Activated T-helper 17 cell treated with anti-CD3 and anti-CD28 coated beads, Interleukin-2, amount 50 U/mL, for 72 hours (primary cell): ENCODE measurements at regions not wholly inside any gene's neighbourhood (a gene's known extent, or its start where the extent isn't known, plus 50 kb on each side); places are given as distances from the start of the nearest gene placed in this dataset.
"Not testable (repeated sequence)": the region's sequence is repeated elsewhere in the genome, so short reads cannot be mapped to it uniquely, and the experiment has no call there.

Source experiments
- ATAC-seq: fragments of 150-1000 bp; cut with Tn5 transposase; replicated peaks from 2 replicates; pipeline ENCODE4 v1.10.0; 2021; ENCODE audit warnings: mild to moderate bottlenecking, moderate library complexity
- H3K27ac Mint-ChIP-seq: one replicate; pipeline ENCODE4 v1.8.0; 2022; ENCODE audit warnings: mixed read lengths
- H3K27me3 Mint-ChIP-seq: one replicate; pipeline ENCODE4 v1.8.0; 2022; ENCODE audit warnings: mixed read lengths
- H3K36me3 Mint-ChIP-seq: one replicate; pipeline ENCODE4 v1.8.0; 2022; ENCODE audit warnings: low read depth, mild to moderate bottlenecking, mixed read lengths
- H3K4me1 Mint-ChIP-seq: one replicate; pipeline ENCODE4 v1.8.0; 2022; ENCODE audit warnings: mixed read lengths
- H3K4me3 Mint-ChIP-seq: one replicate; pipeline ENCODE4 v1.8.0; 2022; ENCODE audit warnings: mild to moderate bottlenecking, mixed read lengths
- H3K9me3 Mint-ChIP-seq: one replicate; pipeline ENCODE4 v1.8.0; 2022; ENCODE audit warnings: mixed read lengths

GRCh38 chr6:6749702-6750491 is 161.4 kb downstream of the LY86 start:
- no peaks in the 10 kb centered on the region for H3K36me3 Mint-ChIP-seq
- peaks cover 5% of the 10 kb centered on the region for H3K4me1 Mint-ChIP-seq
- H3K27ac Mint-ChIP-seq = no peak overlapping the region
- H3K27me3 Mint-ChIP-seq = peaks cover 18% of the 10 kb centered on the region
- H3K9me3 Mint-ChIP-seq = no peaks in the 10 kb centered on the region
- H3K4me3 Mint-ChIP-seq = peak overlapping the region; percentile 61
- peak; percentile 97 for ATAC-seq

- Mint-ChIP-seq H3K27me3 (peaks cover 19% of the 10 kb centered on the region), H3K9me3 (no peaks in the 10 kb centered on the region), H3K4me3 (no peak overlapping the region), H3K36me3 (no peaks in the 10 kb centered on the region), H3K4me1 (peaks cover 5% of the 10 kb centered on the region), H3K27ac (no peak overlapping the region)
- ATAC-seq = no peak
Measured at GRCh38 chr6:6750594-6751265, 162.2 kb downstream of the LY86 start.

GRCh38 chr6:6751266-6751596 is 162.7 kb downstream of the LY86 start:
- no peak for ATAC-seq
- peaks cover 21% of the 10 kb centered on the region for H3K27me3 Mint-ChIP-seq
- H3K4me1 Mint-ChIP-seq = peaks cover 5% of the 10 kb centered on the region
- no peaks in the 10 kb centered on the region for H3K9me3 Mint-ChIP-seq
- H3K27ac Mint-ChIP-seq = no peak overlapping the region
- no peak overlapping the region for H3K4me3 Mint-ChIP-seq
- no peaks in the 10 kb centered on the region for H3K36me3 Mint-ChIP-seq

- ATAC-seq = peak; percentile 40
- H3K4me3 Mint-ChIP-seq = no peak overlapping the region
- no peaks in the 10 kb centered on the region for H3K9me3 Mint-ChIP-seq
- peaks cover 5% of the 10 kb centered on the region for H3K4me1 Mint-ChIP-seq
- peak overlapping the region; percentile 25 for H3K27ac Mint-ChIP-seq
- peaks cover 21% of the 10 kb centered on the region for H3K27me3 Mint-ChIP-seq
- no peaks in the 10 kb centered on the region for H3K36me3 Mint-ChIP-seq
Measured at GRCh38 chr6:6751619-6752023, 163.1 kb downstream of the LY86 start.

GRCh38 chr6:6752129-6752528 is 163.6 kb downstream of the LY86 start:
- Mint-ChIP-seq H3K36me3 (no peaks in the 10 kb centered on the region), H3K9me3 (no peaks in the 10 kb centered on the region), H3K27me3 (peaks cover 19% of the 10 kb centered on the region), H3K27ac (peak overlapping the region; percentile 25), H3K4me3 (no peak overlapping the region), H3K4me1 (peaks cover 5% of the 10 kb centered on the region)
- no peak for ATAC-seq

- no peak overlapping the region for H3K4me3 Mint-ChIP-seq
- H3K36me3 Mint-ChIP-seq = no peaks in the 10 kb centered on the region
- H3K27me3 Mint-ChIP-seq = peaks cover 18% of the 10 kb centered on the region
- H3K4me1 Mint-ChIP-seq = peaks cover 5% of the 10 kb centered on the region
- ATAC-seq = no peak
- no peak overlapping the region for H3K27ac Mint-ChIP-seq
- no peaks in the 10 kb centered on the region for H3K9me3 Mint-ChIP-seq
Measured at GRCh38 chr6:6753301-6753700, 164.8 kb downstream of the LY86 start.

GRCh38 chr6:6756526-6756925 is 168.0 kb downstream of the LY86 start:
- Mint-ChIP-seq H3K9me3 (no peaks in the 10 kb centered on the region), H3K27ac (no peak overlapping the region), H3K4me1 (no peaks in the 10 kb centered on the region), H3K4me3 (no peak overlapping the region), H3K27me3 (peaks cover 10% of the 10 kb centered on the region), H3K36me3 (no peaks in the 10 kb centered on the region)
- no peak for ATAC-seq

GRCh38 chr6:6758546-6758914 is 170.0 kb downstream of the LY86 start:
- no peak overlapping the region for H3K4me3 Mint-ChIP-seq
- H3K4me1 Mint-ChIP-seq = no peaks in the 10 kb centered on the region
- ATAC-seq = no peak
- H3K27ac Mint-ChIP-seq = no peak overlapping the region
- H3K27me3 Mint-ChIP-seq = peaks cover 10% of the 10 kb centered on the region
- H3K36me3 Mint-ChIP-seq = no peaks in the 10 kb centered on the region
- no peaks in the 10 kb centered on the region for H3K9me3 Mint-ChIP-seq

- Mint-ChIP-seq H3K4me3 (no peak overlapping the region), H3K27me3 (peaks cover 10% of the 10 kb centered on the region), H3K27ac (no peak overlapping the region), H3K36me3 (no peaks in the 10 kb centered on the region), H3K4me1 (no peaks in the 10 kb centered on the region), H3K9me3 (no peaks in the 10 kb centered on the region)
- ATAC-seq = no peak
Measured at GRCh38 chr6:6758915-6759654, 170.6 kb downstream of the LY86 start.

- no peaks in the 10 kb centered on the region for H3K4me1 Mint-ChIP-seq
- no peaks in the 10 kb centered on the region for H3K9me3 Mint-ChIP-seq
- ATAC-seq = no peak
- H3K4me3 Mint-ChIP-seq = no peak overlapping the region
- H3K27me3 Mint-ChIP-seq = peaks cover 6% of the 10 kb centered on the region
- no peak overlapping the region for H3K27ac Mint-ChIP-seq
- H3K36me3 Mint-ChIP-seq = no peaks in the 10 kb centered on the region
Measured at GRCh38 chr6:6760002-6760401, 171.5 kb downstream of the LY86 start.

GRCh38 chr6:6762566-6762965 is 174.0 kb downstream of the LY86 start:
- H3K36me3 Mint-ChIP-seq, H3K27me3 Mint-ChIP-seq: not testable (repeated sequence)

GRCh38 chr6:6764764-6765434 is 176.4 kb downstream of the LY86 start:
- no peaks in the 10 kb centered on the region for H3K36me3 Mint-ChIP-seq
- H3K4me3 Mint-ChIP-seq = no peak overlapping the region
- ATAC-seq = no peak
- H3K4me1 Mint-ChIP-seq = no peaks in the 10 kb centered on the region
- H3K27me3 Mint-ChIP-seq = peaks cover 2% of the 10 kb centered on the region
- H3K9me3 Mint-ChIP-seq = no peaks in the 10 kb centered on the region
- no peak overlapping the region for H3K27ac Mint-ChIP-seq

More at GRCh38 chr6:6762566-6762965, 174.0 kb downstream of the LY86 start:
- H3K9me3 Mint-ChIP-seq, H3K4me1 Mint-ChIP-seq, H3K4me3 Mint-ChIP-seq, H3K27ac Mint-ChIP-seq, ATAC-seq: not testable (repeated sequence)

GRCh38 chr6:6766230-6766905 is 177.8 kb downstream of the LY86 start:
- no peaks in the 10 kb centered on the region for H3K4me1 Mint-ChIP-seq
- peaks cover 5% of the 10 kb centered on the region for H3K27me3 Mint-ChIP-seq
- no peak overlapping the region for H3K27ac Mint-ChIP-seq
- H3K36me3 Mint-ChIP-seq = no peaks in the 10 kb centered on the region
- no peaks in the 10 kb centered on the region for H3K9me3 Mint-ChIP-seq
- no peak for ATAC-seq
- H3K4me3 Mint-ChIP-seq = no peak overlapping the region

- H3K4me3 Mint-ChIP-seq = no peak overlapping the region
- no peaks in the 10 kb centered on the region for H3K9me3 Mint-ChIP-seq
- H3K4me1 Mint-ChIP-seq = no peaks in the 10 kb centered on the region
- H3K27me3 Mint-ChIP-seq = peaks cover 13% of the 10 kb centered on the region
- ATAC-seq = no peak
- H3K27ac Mint-ChIP-seq = no peak overlapping the region
- no peaks in the 10 kb centered on the region for H3K36me3 Mint-ChIP-seq
Measured at GRCh38 chr6:6769466-6769865, 180.9 kb downstream of the LY86 start.
